ENCODE measurements at regions not wholly inside any gene's neighbourhood (a gene's known extent, or its start where the extent isn't known, plus 50 kb on each side); places are given as distances from the start of the nearest gene placed in this dataset.
A peak's percentile ranks its signal among the peaks of the same experiment; 100 is the strongest.

DNA sequence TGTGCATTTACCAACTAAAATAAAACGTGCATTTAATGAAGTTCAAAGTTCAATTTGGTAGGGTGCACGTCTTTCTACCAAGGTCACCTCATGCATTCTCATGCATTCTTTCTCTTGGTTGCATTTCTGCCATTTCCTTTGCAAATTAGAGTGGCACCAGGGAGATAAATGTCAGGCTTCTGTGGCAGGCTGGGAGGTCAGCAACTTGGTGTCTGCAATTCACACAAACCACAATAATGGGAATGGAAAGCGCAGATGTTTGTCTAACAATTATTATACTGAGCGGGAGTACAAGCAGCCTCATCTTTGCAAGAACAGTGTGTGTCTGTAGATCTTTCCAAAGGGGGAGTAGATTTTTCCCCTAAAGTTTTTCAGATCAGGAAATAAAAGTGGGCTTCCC, 411.7 kb downstream of the DMRT2 start:
- Histone ChIP-seq H2AFZ (ENCODE audit: low read length) (no peak overlapping the region), H3K9me3 (ENCODE audit: low read length) (no peaks in the 10 kb centered on the region), H3F3A (ENCODE audit: low read length, unreplicated experiment) (no peaks in the 10 kb centered on the region), H3K4me2 (ENCODE audit: low read length) (no peak overlapping the region), H3K9me2 (replicated peaks; ENCODE audit: low read length) (no peaks in the 10 kb centered on the region), H3K36me3 (ENCODE audit: low read depth, low read length) (no peaks in the 10 kb centered on the region), H4K20me1 (ENCODE audit: low read length) (no peaks in the 10 kb centered on the region), H3K9ac (ENCODE audit: low read length) (no peak overlapping the region), H3K4me1 (ENCODE audit: insufficient read depth, low read length) (peaks cover 19% of the 10 kb centered on the region), H3K27me3 (ENCODE audit: low read length) (peaks cover 9% of the 10 kb centered on the region), H3K4me3 (ENCODE audit: low read length) (no peak overlapping the region), H3K79me2 (ENCODE audit: low read length) (no peaks in the 10 kb centered on the region), H3K27ac (ENCODE audit: low read length) (no peak overlapping the region)
- no peak for ATAC-seq
- ChIA-PET POLR2A (ENCODE audit: unreplicated experiment) (no interaction called here), CTCF (no interaction called here)
- DNase-seq = no peak
- intact Hi-C loops (cut with micrococcal nuclease) = loop anchor here (2.0 to 5.0 kb wide), 2 partner anchors 145 to 159 kb away; no protein-coding TSS in a partner anchor
- TF ChIP-seq, protein P1, sequence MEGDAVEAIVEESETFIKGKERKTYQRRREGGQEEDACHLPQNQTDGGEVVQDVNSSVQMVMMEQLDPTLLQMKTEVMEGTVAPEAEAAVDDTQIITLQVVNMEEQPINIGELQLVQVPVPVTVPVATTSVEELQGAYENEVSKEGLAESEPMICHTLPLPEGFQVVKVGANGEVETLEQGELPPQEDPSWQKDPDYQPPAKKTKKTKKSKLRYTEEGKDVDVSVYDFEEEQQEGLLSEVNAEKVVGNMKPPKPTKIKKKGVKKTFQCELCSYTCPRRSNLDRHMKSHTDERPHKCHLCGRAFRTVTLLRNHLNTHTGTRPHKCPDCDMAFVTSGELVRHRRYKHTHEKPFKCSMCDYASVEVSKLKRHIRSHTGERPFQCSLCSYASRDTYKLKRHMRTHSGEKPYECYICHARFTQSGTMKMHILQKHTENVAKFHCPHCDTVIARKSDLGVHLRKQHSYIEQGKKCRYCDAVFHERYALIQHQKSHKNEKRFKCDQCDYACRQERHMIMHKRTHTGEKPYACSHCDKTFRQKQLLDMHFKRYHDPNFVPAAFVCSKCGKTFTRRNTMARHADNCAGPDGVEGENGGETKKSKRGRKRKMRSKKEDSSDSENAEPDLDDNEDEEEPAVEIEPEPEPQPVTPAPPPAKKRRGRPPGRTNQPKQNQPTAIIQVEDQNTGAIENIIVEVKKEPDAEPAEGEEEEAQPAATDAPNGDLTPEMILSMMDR (conservative IDR thresholded peaks at IDR 0.05; ENCODE audit: low read depth, low read length) = no peak
- TF ChIP-seq EZH2 (IDR thresholded peaks at IDR 0.05; ENCODE audit: low read length, unreplicated experiment) (no peak), EZH2phosphoT487 (IDR thresholded peaks at IDR 0.05; ENCODE audit: borderline replicate concordance, low read length) (no peak)
- BruUV-seq (replicated peaks) = no TSS peak

DNA sequence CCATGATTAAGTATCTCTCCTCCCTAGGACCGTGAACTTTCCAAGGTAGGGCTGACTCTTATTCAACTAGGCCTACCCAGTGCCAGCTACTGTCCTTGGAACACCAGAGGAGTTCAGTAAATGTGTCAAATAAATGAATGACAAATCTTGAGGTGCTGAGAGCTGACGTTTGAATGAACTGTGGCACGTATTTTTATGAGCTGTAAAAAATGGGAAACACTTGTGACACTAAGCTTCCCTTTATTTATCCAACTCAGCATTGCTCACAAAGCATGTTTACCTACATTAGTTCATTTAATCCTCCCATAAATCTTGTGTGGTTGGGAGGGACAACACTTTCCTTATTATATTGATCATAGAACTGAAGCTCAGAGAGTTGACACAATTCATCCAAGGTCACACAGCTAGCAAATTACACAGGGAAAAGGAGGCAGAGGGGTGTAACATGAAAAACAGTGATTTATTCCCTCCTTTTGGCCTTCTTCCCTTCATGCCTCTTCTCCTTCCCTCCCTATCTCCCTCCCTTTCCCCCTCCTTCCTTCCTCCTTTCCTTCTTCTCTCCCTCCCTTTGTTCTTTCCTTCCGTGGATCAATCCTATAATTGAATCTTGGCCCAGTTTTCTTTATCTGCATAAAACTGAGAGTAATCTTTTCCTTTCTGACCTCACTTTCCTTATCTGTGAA, 412.6 kb downstream of the DMRT2 start:
- peaks cover 19% of the 10 kb centered on the region for H3K4me1 ChIP-seq (ENCODE audit: insufficient read depth, low read length)
- H3K4me2 ChIP-seq (ENCODE audit: low read length) = no peak overlapping the region
- H3K9me2 ChIP-seq (replicated peaks; ENCODE audit: low read length) = no peaks in the 10 kb centered on the region
- H2AFZ ChIP-seq (ENCODE audit: low read length) = no peak overlapping the region
- H3K9me3 ChIP-seq (ENCODE audit: low read length) = no peaks in the 10 kb centered on the region
- H3K27me3 ChIP-seq (ENCODE audit: low read length) = peaks cover 9% of the 10 kb centered on the region
- ChIA-PET POLR2A (ENCODE audit: unreplicated experiment) (no interaction called here), CTCF (no interaction called here)
- intact Hi-C loops (cut with micrococcal nuclease) = loop anchor here (5.0 kb wide), 1 partner anchor 145 kb away; no protein-coding TSS in a partner anchor
- H3K9ac ChIP-seq (ENCODE audit: low read length) = no peak overlapping the region
- TF ChIP-seq EZH2phosphoT487 (IDR thresholded peaks at IDR 0.05; ENCODE audit: borderline replicate concordance, low read length) = no peak
- no peak for TF ChIP-seq EZH2 (IDR thresholded peaks at IDR 0.05; ENCODE audit: low read length, unreplicated experiment)
- TF ChIP-seq, protein P1 (conservative IDR thresholded peaks at IDR 0.05; ENCODE audit: low read depth, low read length) = no peak
- H3F3A ChIP-seq (ENCODE audit: low read length, unreplicated experiment) = no peaks in the 10 kb centered on the region
- H3K36me3 ChIP-seq (ENCODE audit: low read depth, low read length) = no peaks in the 10 kb centered on the region
- H3K27ac ChIP-seq (ENCODE audit: low read length) = peak overlapping the region; percentile 20; the same call in 1 of the 2 replicates
- no peak overlapping the region for H3K4me3 ChIP-seq (ENCODE audit: low read length)
- BruUV-seq (replicated peaks) = no TSS peak
- peak; percentile 80 for DNase-seq
- ATAC-seq = peak; percentile 72
- H3K79me2 ChIP-seq (ENCODE audit: low read length) = no peaks in the 10 kb centered on the region
- H4K20me1 ChIP-seq (ENCODE audit: low read length) = no peaks in the 10 kb centered on the region

DNA sequence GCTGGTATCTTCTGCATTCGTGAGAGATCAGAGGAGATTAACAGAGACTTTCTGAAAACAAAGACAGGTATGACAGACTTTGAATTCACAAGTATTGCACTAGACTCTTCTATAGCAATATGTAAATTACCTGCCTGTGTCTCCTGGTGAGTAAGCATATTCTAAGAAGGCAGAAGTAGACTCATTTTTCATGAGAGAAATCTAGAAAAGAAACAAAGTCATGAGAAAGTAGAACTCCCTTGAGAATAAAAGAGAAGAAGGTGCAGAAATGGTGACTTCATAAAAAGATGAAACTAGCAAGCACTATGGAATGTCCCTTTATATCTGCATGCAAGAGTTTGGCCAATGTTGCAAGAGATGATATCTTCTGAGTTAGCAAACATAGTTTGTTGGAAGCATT, 419.8 kb downstream of the DMRT2 start:
- H3K4me1 ChIP-seq (ENCODE audit: insufficient read depth, low read length) = no peaks in the 10 kb centered on the region
- no peak for TF ChIP-seq EZH2 (IDR thresholded peaks at IDR 0.05; ENCODE audit: low read length, unreplicated experiment)
- TF ChIP-seq EZH2phosphoT487 (IDR thresholded peaks at IDR 0.05; ENCODE audit: borderline replicate concordance, low read length) = no peak
- H3K36me3 ChIP-seq (ENCODE audit: low read depth, low read length) = no peaks in the 10 kb centered on the region
- H3K9ac ChIP-seq (ENCODE audit: low read length) = no peak overlapping the region
- ATAC-seq (no peak), DNase-seq (no peak)
- H3K4me3 ChIP-seq (ENCODE audit: low read length) = no peak overlapping the region
- no peaks in the 10 kb centered on the region for H3F3A ChIP-seq (ENCODE audit: low read length, unreplicated experiment)
- no TSS peak for BruUV-seq (replicated peaks)
- no peaks in the 10 kb centered on the region for H3K9me2 ChIP-seq (replicated peaks; ENCODE audit: low read length)
- no peaks in the 10 kb centered on the region for H3K79me2 ChIP-seq (ENCODE audit: low read length)
- ChIA-PET POLR2A (ENCODE audit: unreplicated experiment) (no interaction called here), CTCF (no interaction called here)
- peaks cover 6% of the 10 kb centered on the region for H3K27me3 ChIP-seq (ENCODE audit: low read length)
- H3K4me2 ChIP-seq (ENCODE audit: low read length) = no peak overlapping the region
- H3K27ac ChIP-seq (ENCODE audit: low read length) = no peak overlapping the region
- H2AFZ ChIP-seq (ENCODE audit: low read length) = no peak overlapping the region
- H4K20me1 ChIP-seq (ENCODE audit: low read length) = no peaks in the 10 kb centered on the region
- intact Hi-C loops (cut with micrococcal nuclease) = no loop called here
- no peaks in the 10 kb centered on the region for H3K9me3 ChIP-seq (ENCODE audit: low read length)
